ENCODE measurements at regions not wholly inside any gene's neighbourhood (a gene's known extent, or its start where the extent isn't known, plus 50 kb on each side); places are given as distances from the start of the nearest gene placed in this dataset.

DNA sequence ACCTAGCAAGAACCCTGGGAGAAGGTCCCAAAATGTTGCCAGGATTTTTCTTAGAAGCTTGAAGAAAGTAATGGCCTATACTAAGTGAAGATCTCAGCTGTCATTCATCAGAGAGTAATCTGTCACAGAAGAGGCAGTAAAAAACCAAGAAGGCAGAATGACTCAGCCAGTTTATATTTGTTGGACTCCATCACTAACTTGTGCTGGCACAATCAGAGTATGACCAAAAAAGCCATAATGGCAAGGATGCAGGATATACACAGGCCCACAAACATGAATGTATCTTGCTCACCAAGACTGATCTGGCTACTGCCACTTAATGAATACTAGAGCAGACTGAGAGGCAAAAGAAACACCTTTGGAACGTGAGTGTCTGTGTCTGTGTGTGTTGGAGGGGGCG lies 104.0 kb upstream of the POU5F2 start:
- Histone ChIP-seq H3K36me3 (ENCODE audit: insufficient read depth, low read length) (peaks cover 9% of the 10 kb centered on the region), H2AFZ (ENCODE audit: low read length, unreplicated experiment) (no peak overlapping the region), H3K27ac (ENCODE audit: low read depth, low read length) (no peak overlapping the region), H3K79me2 (ENCODE audit: control insufficient read depth, insufficient read depth, low read length, unreplicated experiment) (no peaks in the 10 kb centered on the region), H3K27me3 (ENCODE audit: insufficient read depth, low read length) (no peaks in the 10 kb centered on the region), H3K4me1 (ENCODE audit: control insufficient read depth, insufficient read depth, low read length, unreplicated experiment) (no peaks in the 10 kb centered on the region), H3K4me3 (ENCODE audit: low read depth, low read length) (no peak overlapping the region)

GRCh38 chr5:93831449-93831848 lies 90.0 kb upstream of the POU5F2 start:
- Histone ChIP-seq H3K27me3 (ENCODE audit: insufficient read depth, low read length) (no peaks in the 10 kb centered on the region), H3K27ac (ENCODE audit: low read depth, low read length) (peak overlapping the region; percentile 57), H3K36me3 (ENCODE audit: insufficient read depth, low read length) (no peaks in the 10 kb centered on the region), H3K79me2 (ENCODE audit: control insufficient read depth, insufficient read depth, low read length, unreplicated experiment) (no peaks in the 10 kb centered on the region), H3K4me1 (ENCODE audit: control insufficient read depth, insufficient read depth, low read length, unreplicated experiment) (peaks cover 10% of the 10 kb centered on the region), H2AFZ (ENCODE audit: low read length, unreplicated experiment) (no peak overlapping the region), H3K4me3 (ENCODE audit: low read depth, low read length) (no peak overlapping the region)

DNA sequence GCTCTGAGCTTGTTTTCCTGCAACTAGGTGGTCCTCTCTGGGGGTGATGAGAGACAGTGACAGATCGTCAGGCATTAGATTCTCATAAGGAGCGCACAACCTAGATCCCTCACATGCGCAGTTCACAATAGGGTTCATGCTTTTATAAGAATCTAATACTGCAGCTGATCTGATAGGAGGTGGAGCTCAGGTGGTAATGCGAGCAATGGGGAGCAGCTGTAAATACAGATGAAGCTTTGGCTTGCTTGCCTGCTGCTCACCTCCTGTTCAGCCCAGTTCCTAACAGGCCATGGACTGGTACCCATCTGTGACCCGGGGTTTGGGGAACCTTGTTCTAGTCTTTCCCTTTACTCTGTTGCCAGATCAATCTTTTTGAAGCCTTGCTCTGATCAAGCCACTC lies 89.5 kb upstream of the POU5F2 start:
- peaks cover 10% of the 10 kb centered on the region for H3K4me1 ChIP-seq (ENCODE audit: control insufficient read depth, insufficient read depth, low read length, unreplicated experiment)
- no peak overlapping the region for H3K4me3 ChIP-seq (ENCODE audit: low read depth, low read length)
- no peaks in the 10 kb centered on the region for H3K79me2 ChIP-seq (ENCODE audit: control insufficient read depth, insufficient read depth, low read length, unreplicated experiment)
- no peak overlapping the region for H2AFZ ChIP-seq (ENCODE audit: low read length, unreplicated experiment)
- H3K36me3 ChIP-seq (ENCODE audit: insufficient read depth, low read length) = no peaks in the 10 kb centered on the region
- H3K27me3 ChIP-seq (ENCODE audit: insufficient read depth, low read length) = no peaks in the 10 kb centered on the region
- H3K27ac ChIP-seq (ENCODE audit: low read depth, low read length) = no peak overlapping the region; the same call in 1 of the 2 replicates

DNA sequence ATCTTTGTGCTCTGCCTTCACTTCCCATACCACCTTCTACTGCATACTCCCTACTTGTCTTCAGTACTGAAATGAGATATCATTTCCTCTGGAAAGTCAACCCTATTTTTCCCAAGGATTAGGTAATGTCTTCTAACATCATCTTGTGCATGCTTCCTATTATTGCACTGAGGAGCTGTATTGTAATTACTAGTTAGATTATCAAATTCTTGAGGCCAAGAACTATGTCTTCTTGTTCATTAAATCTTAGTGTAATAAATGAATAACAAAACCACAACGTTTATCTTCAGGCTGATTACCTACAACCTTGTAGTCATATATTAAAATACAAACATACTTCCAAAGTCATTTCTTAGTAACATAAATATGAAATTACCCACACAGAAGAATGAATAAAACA lies 87.9 kb upstream of the POU5F2 start:
- H3K27me3 ChIP-seq (ENCODE audit: insufficient read depth, low read length) = no peaks in the 10 kb centered on the region
- H3K4me1 ChIP-seq (ENCODE audit: control insufficient read depth, insufficient read depth, low read length, unreplicated experiment) = peaks cover 10% of the 10 kb centered on the region
- H3K27ac ChIP-seq (ENCODE audit: low read depth, low read length) = no peak overlapping the region
- no peak overlapping the region for H2AFZ ChIP-seq (ENCODE audit: low read length, unreplicated experiment)
- H3K79me2 ChIP-seq (ENCODE audit: control insufficient read depth, insufficient read depth, low read length, unreplicated experiment) = no peaks in the 10 kb centered on the region
- H3K4me3 ChIP-seq (ENCODE audit: low read depth, low read length) = no peak overlapping the region
- 0 out of 2 replicates have a peak, but pooled peaks cover 3% of the 10 kb centered on the region for H3K36me3 ChIP-seq (ENCODE audit: insufficient read depth, low read length)

- no peak overlapping the region for H2AFZ ChIP-seq (ENCODE audit: low read length, unreplicated experiment)
- no peak overlapping the region for H3K27ac ChIP-seq (ENCODE audit: low read depth, low read length)
- H3K4me3 ChIP-seq (ENCODE audit: low read depth, low read length) = no peak overlapping the region
- no peaks in the 10 kb centered on the region for H3K79me2 ChIP-seq (ENCODE audit: control insufficient read depth, insufficient read depth, low read length, unreplicated experiment)
- H3K27me3 ChIP-seq (ENCODE audit: insufficient read depth, low read length) = no peaks in the 10 kb centered on the region
- H3K4me1 ChIP-seq (ENCODE audit: control insufficient read depth, insufficient read depth, low read length, unreplicated experiment) = no peaks in the 10 kb centered on the region
- H3K36me3 ChIP-seq (ENCODE audit: insufficient read depth, low read length) = 0 out of 2 replicates have a peak, but pooled peaks cover 3% of the 10 kb centered on the region
These were observed 80.6 kb upstream of the POU5F2 start for GRCh38 chr5:93821891-93822415.

GRCh38 chr5:93819668-93820067 lies 78.3 kb upstream of the POU5F2 start:
- Histone ChIP-seq H3K79me2 (ENCODE audit: control insufficient read depth, insufficient read depth, low read length, unreplicated experiment) (no peaks in the 10 kb centered on the region), H3K4me3 (ENCODE audit: low read depth, low read length) (no peak overlapping the region), H2AFZ (ENCODE audit: low read length, unreplicated experiment) (no peak overlapping the region), H3K36me3 (ENCODE audit: insufficient read depth, low read length) (no peaks in the 10 kb centered on the region), H3K27ac (ENCODE audit: low read depth, low read length) (no peak overlapping the region), H3K4me1 (ENCODE audit: control insufficient read depth, insufficient read depth, low read length, unreplicated experiment) (no peaks in the 10 kb centered on the region), H3K27me3 (ENCODE audit: insufficient read depth, low read length) (no peaks in the 10 kb centered on the region)

GRCh38 chr5:93810780-93811179 lies 69.4 kb upstream of the POU5F2 start:
- H3K4me3 ChIP-seq (ENCODE audit: low read depth, low read length) = no peak overlapping the region
- no peak overlapping the region for H2AFZ ChIP-seq (ENCODE audit: low read length, unreplicated experiment)
- H3K36me3 ChIP-seq (ENCODE audit: insufficient read depth, low read length) = no peaks in the 10 kb centered on the region; the same call in 1 of the 2 replicates
- H3K4me1 ChIP-seq (ENCODE audit: control insufficient read depth, insufficient read depth, low read length, unreplicated experiment) = no peaks in the 10 kb centered on the region
- no peak overlapping the region for H3K27ac ChIP-seq (ENCODE audit: low read depth, low read length)
- H3K27me3 ChIP-seq (ENCODE audit: insufficient read depth, low read length) = no peaks in the 10 kb centered on the region
- no peaks in the 10 kb centered on the region for H3K79me2 ChIP-seq (ENCODE audit: control insufficient read depth, insufficient read depth, low read length, unreplicated experiment)

- no peaks in the 10 kb centered on the region; the same call in 1 of the 2 replicates for H3K36me3 ChIP-seq (ENCODE audit: insufficient read depth, low read length)
- H3K27me3 ChIP-seq (ENCODE audit: insufficient read depth, low read length) = no peaks in the 10 kb centered on the region
- no peak overlapping the region for H3K27ac ChIP-seq (ENCODE audit: low read depth, low read length)
- H3K4me3 ChIP-seq (ENCODE audit: low read depth, low read length) = no peak overlapping the region
- H3K79me2 ChIP-seq (ENCODE audit: control insufficient read depth, insufficient read depth, low read length, unreplicated experiment) = no peaks in the 10 kb centered on the region
- no peak overlapping the region for H2AFZ ChIP-seq (ENCODE audit: low read length, unreplicated experiment)
- no peaks in the 10 kb centered on the region for H3K4me1 ChIP-seq (ENCODE audit: control insufficient read depth, insufficient read depth, low read length, unreplicated experiment)
These were observed 68.0 kb upstream of the POU5F2 start for GRCh38 chr5:93809430-93809829.

DNA sequence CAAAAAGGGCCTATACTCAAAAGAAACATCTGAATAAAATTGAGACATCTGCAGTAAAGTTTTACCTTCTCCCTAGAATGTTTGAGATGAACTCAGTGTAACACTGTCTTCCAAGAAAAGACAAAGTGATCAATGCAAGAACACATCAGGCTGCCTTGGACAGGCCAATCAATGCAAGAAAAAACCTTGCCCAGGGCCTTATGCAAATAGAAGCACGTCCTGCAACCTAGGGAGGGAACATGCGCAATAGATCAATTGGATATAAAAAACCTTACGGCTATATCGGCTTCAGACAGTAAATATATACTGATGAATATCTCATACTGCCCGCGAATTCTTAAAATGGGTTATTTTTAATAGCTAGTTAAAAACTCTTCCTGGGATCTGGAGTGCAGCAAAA lies 66.4 kb upstream of the POU5F2 start:
- Histone ChIP-seq H3K27ac (ENCODE audit: low read depth, low read length) (no peak overlapping the region), H3K79me2 (ENCODE audit: control insufficient read depth, insufficient read depth, low read length, unreplicated experiment) (no peaks in the 10 kb centered on the region), H3K4me1 (ENCODE audit: control insufficient read depth, insufficient read depth, low read length, unreplicated experiment) (no peaks in the 10 kb centered on the region), H3K36me3 (ENCODE audit: insufficient read depth, low read length) (no peaks in the 10 kb centered on the region), H3K4me3 (ENCODE audit: low read depth, low read length) (no peak overlapping the region), H2AFZ (ENCODE audit: low read length, unreplicated experiment) (no peak overlapping the region), H3K27me3 (ENCODE audit: insufficient read depth, low read length) (no peaks in the 10 kb centered on the region)

DNA sequence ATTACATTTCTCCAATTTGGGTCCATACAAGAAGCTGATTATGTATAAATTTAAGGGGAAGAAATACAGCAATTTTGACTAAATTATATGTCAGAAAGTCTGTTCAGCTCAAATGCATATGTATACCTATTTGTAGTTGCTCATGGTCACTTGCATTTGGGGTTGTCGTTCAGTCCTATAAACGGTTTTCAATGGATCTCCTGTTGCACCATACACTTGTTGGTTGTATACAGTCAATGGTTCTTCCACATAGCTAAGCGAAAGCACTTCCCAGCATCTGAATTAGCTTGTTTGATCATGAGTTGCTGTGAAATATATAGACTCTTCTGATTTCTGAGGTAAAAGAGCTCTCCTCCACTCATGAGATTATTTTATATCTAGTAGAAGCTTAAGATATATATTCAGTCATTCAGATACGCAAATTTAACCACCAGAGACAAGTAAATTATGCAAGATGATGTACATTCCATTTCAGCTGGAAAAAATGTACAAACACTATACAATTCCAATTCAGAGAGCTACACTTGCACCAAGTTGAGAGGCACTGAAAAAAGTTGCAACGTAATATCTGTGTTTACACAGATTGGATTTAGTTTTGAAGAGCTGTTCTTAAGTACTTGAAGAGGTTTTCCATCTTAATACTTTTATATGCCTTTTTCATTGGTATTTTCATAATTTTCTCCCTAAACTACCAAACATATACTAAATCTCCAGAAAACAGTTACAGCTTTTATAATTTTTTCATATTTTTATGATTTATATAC lies 64.4 kb upstream of the POU5F2 start:
- no peaks in the 10 kb centered on the region for H3K4me1 ChIP-seq (ENCODE audit: control insufficient read depth, insufficient read depth, low read length, unreplicated experiment)
- no peaks in the 10 kb centered on the region for H3K36me3 ChIP-seq (ENCODE audit: insufficient read depth, low read length)
- H3K4me3 ChIP-seq (ENCODE audit: low read depth, low read length) = no peak overlapping the region
- H2AFZ ChIP-seq (ENCODE audit: low read length, unreplicated experiment) = no peak overlapping the region
- no peaks in the 10 kb centered on the region for H3K27me3 ChIP-seq (ENCODE audit: insufficient read depth, low read length)
- H3K27ac ChIP-seq (ENCODE audit: low read depth, low read length) = no peak overlapping the region
- H3K79me2 ChIP-seq (ENCODE audit: control insufficient read depth, insufficient read depth, low read length, unreplicated experiment) = no peaks in the 10 kb centered on the region
